Peyer's patch (tissue), 4 donors: ENCODE measurements at regions not wholly inside any gene's neighbourhood (a gene's known extent, or its start where the extent isn't known, plus 50 kb on each side); places are given as distances from the start of the nearest gene placed in this dataset.
A peak's percentile ranks its signal among the peaks of the same experiment; 100 is the strongest.

Source experiments
- DNase-seq, 3 donors: peaks; one replicate each; pipeline ENCODE4 v3.0.0-alpha.2; 2017 to 2019
- H3K27ac ChIP-seq, 4 donors: fragments of 200-600 bp; sonication (generic); one replicate each; pipeline ENCODE4 v1.5.1; 2016 to 2019
- H3K27me3 ChIP-seq, 2 donors: fragments of 200-600 bp; sonication (generic); one replicate each; pipeline ENCODE4 v1.5.1; 2019
- H3K36me3 ChIP-seq, 3 donors: fragments of 200-600 bp; sonication (generic); one replicate each; pipeline ENCODE4 v1.5.1; 2016 to 2019
- H3K4me1 ChIP-seq, 4 donors: fragments of 200-600 bp; sonication (generic); one replicate each; pipeline ENCODE4 v1.5.1; 2016 to 2019
- H3K4me3 ChIP-seq, 4 donors: fragments of 200-600 bp; sonication (generic); 1 replicate in 3 of 4; 2 replicates in 1 of 4; pipeline ENCODE4 v1.5.1; 2016 to 2019; ENCODE audit warnings: mild to moderate bottlenecking in 1 of 4
- H3K9me3 ChIP-seq, 4 donors: fragments of 200-600 bp; sonication (generic); one replicate each; pipeline ENCODE4 v1.5.1; 2016 to 2019; ENCODE audit warnings: mild to moderate bottlenecking in 1 of 4
- CTCF ChIP-seq, 6 experiments: fragments of 450-650 bp in 4 of 6; fragments of 200-600 bp in 2 of 6; sonication (generic) in 1 of 6; IDR thresholded peaks; one replicate each; pipeline ENCODE4 v1.5.1; 2017 to 2019; ENCODE audit warnings: antibody characterized with exemption in 6 of 6, mild to moderate bottlenecking in 3 of 6, moderate library complexity in 1 of 6
- POLR2A ChIP-seq, 2 donors: fragments of 450-650 bp; IDR thresholded peaks; one replicate each; pipeline ENCODE4 v1.5.1; 2017; ENCODE audit warnings: antibody characterized with exemption in 2 of 2, mild to moderate bottlenecking in 2 of 2, moderate library complexity in 2 of 2

GRCh38 chr11:62030071-62030684, 62.7 kb upstream of the FTH1 start:
- no peak overlapping the region for H3K27ac ChIP-seq
- no peaks in the 10 kb centered on the region for H3K36me3 ChIP-seq
- TF ChIP-seq CTCF (IDR thresholded peaks at IDR 0.05) = no peak
- no peak for TF ChIP-seq POLR2A (IDR thresholded peaks at IDR 0.05)
- no peak for DNase-seq
- peaks cover 0 to 2% (median under 1%) of the 10 kb centered on the region in 4 donors for H3K4me1 ChIP-seq
- no peaks in the 10 kb centered on the region for H3K27me3 ChIP-seq
- no peaks in the 10 kb centered on the region for H3K9me3 ChIP-seq
- H3K4me3 ChIP-seq = no peak overlapping the region

DNA sequence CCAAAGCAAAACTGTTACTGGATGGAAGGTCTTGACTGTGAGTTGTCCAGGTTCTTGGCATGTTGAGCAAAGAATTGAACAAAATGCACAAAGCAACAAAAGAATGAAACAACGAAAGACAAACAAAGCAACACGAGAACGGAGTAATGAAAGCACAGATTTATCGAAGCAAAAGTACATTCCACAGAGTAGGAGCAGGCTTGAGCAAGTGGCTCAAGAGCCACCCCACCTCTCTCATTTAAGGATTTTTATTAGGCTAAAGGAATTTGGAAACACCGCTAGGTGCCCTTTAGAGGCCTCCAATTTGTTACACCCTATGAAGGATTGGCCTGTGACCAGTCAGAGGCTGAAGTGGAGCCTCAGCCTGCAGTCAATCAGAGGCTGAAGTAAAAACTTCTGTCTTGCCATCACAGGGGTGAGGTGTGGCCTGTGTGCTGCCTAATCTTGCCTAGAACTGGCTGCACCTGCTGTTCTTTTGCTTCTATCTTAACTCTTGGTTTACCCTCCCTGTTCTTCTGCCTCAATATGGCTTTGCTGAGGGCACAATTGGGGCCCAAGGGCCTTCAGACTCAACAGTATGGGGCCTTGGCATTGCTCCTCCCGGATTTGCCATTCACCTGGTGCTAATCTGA, 59.4 kb upstream of the FTH1 start:
- DNase-seq = no peak
- H3K36me3 ChIP-seq = no peaks in the 10 kb centered on the region
- H3K27me3 ChIP-seq = no peaks in the 10 kb centered on the region
- H3K27ac ChIP-seq = no peak overlapping the region
- no peak overlapping the region for H3K4me3 ChIP-seq
- TF ChIP-seq CTCF (IDR thresholded peaks at IDR 0.05) = no peak
- TF ChIP-seq POLR2A (IDR thresholded peaks at IDR 0.05) = no peak
- peaks cover 0 to 7% (median 3%) of the 10 kb centered on the region in 4 donors for H3K4me1 ChIP-seq
- H3K9me3 ChIP-seq = no peaks in the 10 kb centered on the region

DNA sequence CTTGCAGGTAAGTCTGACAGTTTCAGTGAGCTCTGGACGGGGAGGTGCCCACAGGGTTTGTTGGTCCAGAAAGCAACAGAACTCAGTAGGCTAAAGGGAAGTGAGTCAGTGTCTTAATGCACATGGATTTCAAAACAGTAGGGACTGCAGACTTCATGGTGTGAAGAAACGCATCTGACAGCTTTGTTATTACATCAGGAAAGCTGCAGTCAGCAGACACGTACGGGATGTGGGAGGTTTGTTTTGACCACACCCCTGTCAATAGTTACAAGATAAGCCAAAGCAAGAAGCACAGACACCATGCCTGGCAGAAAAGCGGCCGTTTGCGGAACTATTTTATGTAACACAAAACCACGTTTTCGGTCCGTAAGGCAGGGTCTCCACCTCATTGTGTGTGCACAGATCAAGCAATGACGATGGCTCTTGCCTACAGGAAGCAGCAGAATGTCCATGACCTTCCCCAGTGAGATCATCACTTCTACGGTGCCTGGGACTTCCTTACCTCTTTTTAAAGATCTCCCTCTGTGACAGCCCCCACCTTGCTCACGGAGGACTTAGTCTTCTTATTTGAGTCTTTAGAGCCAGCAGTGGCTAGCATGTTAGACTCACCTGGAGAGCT, 58.2 kb upstream of the FTH1 start:
- Histone ChIP-seq H3K4me3 (peak overlapping the region in 1 of 4 donors; percentile 7), H3K27me3 (no peaks in the 10 kb centered on the region)

GRCh38 chr11:62024936-62025486, 57.6 kb upstream of the FTH1 start:
- TF ChIP-seq CTCF (IDR thresholded peaks at IDR 0.05) (no peak), POLR2A (IDR thresholded peaks at IDR 0.05) (no peak)
- no peaks in the 10 kb centered on the region for H3K9me3 ChIP-seq
- peak overlapping the region; percentile 52 to 87 (median 66) for H3K27ac ChIP-seq
- H3K4me3 ChIP-seq = peak overlapping the region in 1 of 4 donors; percentile 7
- H3K36me3 ChIP-seq = no peaks in the 10 kb centered on the region
- H3K4me1 ChIP-seq = peaks cover 0 to 7% (median 3%) of the 10 kb centered on the region in 4 donors
- no peaks in the 10 kb centered on the region for H3K27me3 ChIP-seq
- DNase-seq = no peak

More for the DNA sequence above, 58.2 kb upstream of the FTH1 start:
- peaks cover 0 to 7% (median 3%) of the 10 kb centered on the region in 4 donors for H3K4me1 ChIP-seq
- no peaks in the 10 kb centered on the region for H3K9me3 ChIP-seq
- TF ChIP-seq POLR2A (IDR thresholded peaks at IDR 0.05) (peak in 1 of 2 donors; percentile 61), CTCF (IDR thresholded peaks at IDR 0.05) (peak in 1 of 6 experiments; percentile 7)
- DNase-seq = peak; percentile 58 to 88 (median 73)
- H3K27ac ChIP-seq = peak overlapping the region; percentile 52 to 87 (median 66)
- no peaks in the 10 kb centered on the region for H3K36me3 ChIP-seq

DNA sequence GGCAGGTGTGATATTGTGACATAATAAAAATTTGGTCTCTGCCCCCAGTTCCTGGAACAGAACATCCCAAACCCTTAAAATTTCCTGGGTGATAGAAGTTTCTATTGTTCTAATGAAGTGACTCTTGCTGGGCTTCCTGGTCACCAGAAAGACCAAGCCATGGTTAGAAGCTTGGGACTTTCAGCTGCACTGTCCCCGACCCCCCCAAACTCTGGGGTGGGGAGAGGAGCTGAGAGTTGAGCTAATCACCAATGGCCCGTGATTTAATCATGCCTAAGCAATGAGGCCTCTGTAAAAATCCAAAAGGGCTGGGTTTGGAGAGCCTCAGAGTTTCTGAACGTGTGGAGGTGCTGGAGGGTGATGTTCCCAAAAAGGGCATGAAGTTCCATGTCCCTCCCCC, 54.8 kb upstream of the FTH1 start:
- H3K4me1 ChIP-seq = peaks cover 0 to 7% (median 3%) of the 10 kb centered on the region in 4 donors

More for the DNA sequence above, 54.8 kb upstream of the FTH1 start:
- H3K27ac ChIP-seq = no peak overlapping the region
- H3K4me3 ChIP-seq = no peak overlapping the region
- H3K9me3 ChIP-seq = no peaks in the 10 kb centered on the region
- no peak for DNase-seq
- no peak for TF ChIP-seq POLR2A (IDR thresholded peaks at IDR 0.05)
- TF ChIP-seq CTCF (IDR thresholded peaks at IDR 0.05) = no peak
- no peaks in the 10 kb centered on the region for H3K36me3 ChIP-seq
- H3K27me3 ChIP-seq = no peaks in the 10 kb centered on the region
